ENCODE measurements at regions not wholly inside any gene's neighbourhood (a gene's known extent, or its start where the extent isn't known, plus 50 kb on each side); places are given as distances from the start of the nearest gene placed in this dataset.

GRCh38 chrX:121902463-121902862 is 855.1 kb downstream of the GLUD2 start:
- TF ChIP-seq POLR2AphosphoS5 (IDR thresholded peaks at IDR 0.05): no peak
- TF ChIP-seq EP300 (IDR thresholded peaks at IDR 0.05): no peak
- TF ChIP-seq CTCF (IDR thresholded peaks at IDR 0.05): no peak
